NCI-H748 treated with DMSO at 0.1 percent for 48 hours (cell line): ENCODE measurements at regions not wholly inside any gene's neighbourhood (a gene's known extent, or its start where the extent isn't known, plus 50 kb on each side); places are given as distances from the start of the nearest gene placed in this dataset.

Source experiments
- DNase-seq: peaks from one replicate; lab custom pipeline; 2025; lab: John Stamatoyannopoulos, UW

DNA sequence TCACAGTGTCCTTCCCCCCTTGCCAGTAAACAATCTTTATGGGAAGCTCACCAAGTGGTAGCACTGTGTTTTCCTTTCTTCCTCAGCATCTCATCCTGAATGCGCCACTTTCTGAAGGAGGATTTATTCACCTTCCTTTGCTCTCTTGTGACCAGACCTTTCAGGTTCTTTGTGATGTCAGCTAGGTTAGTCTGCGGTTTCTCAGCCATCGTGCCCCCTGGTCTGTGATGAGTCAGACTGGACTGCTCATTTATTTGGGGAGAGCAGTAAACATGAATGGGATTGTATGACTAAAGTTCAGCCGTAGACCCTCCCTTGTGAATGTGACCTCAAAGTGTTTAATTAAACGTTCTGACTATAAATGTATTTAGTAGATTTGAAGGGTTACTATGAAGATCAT is 235.1 kb upstream of the CELF2 start:
- no peak for DNase-seq

DNA sequence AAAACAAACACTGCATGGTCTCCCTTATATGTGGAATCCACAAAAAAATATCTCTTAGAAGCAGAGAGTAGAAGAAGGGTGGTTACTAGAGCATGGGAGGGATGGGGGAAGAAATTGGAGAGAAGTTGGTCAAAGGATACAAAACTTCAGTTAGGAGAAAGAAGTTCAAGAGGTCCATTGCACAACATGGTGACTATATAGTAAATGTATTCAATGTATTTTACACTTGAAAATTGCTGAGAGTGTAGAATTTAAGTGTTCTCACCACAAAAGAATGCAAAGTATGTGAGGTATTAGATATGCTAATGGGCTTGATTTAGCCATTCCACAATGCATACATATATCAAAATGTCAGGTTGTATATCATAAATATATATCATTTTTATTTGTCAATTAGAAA is 232.0 kb upstream of the CELF2 start:
- no peak for DNase-seq

DNA sequence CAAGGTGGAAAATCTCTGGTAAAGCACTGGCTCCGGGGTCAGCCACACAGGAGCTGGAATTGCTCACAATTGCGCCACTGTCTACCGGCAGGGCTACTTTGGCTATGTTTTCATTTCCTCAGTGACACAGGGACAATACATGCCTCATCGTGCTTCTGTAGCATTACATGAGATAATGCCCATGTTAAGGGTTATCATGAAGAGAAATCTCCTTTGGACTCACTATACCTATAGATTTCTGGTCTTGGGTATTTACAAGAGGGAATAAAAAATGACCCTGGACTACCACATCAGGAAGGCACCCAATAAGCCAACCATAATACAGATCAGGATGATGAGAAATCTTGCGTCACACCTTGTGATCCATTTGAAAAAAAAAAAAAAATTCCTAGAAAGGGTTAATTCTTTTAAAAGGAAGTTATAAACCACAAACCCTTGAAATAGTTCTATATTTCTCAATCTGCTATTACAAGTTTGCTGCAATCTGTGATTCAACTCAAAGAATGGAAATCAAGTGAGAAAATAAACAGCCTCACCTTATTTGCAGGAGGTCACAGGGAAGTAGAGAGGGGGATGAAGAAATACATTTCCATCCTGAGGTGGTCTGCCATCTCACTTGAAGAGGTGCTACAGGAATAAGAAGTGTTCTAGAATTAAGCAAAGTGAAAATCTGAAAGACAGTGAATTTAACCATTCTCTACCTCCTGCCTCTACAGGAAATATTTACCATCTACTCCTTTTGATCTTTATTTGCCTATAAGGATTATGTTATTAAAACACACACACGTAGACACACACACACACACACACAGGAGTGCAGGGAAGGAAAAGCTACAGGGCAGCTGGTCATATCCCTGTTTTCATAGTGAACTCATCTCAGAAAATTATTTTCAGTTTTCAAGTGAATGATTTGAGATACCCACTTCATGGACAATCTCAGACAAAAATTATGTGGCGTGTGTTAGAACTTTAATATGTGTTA is 231.3 kb upstream of the CELF2 start:
- no peak for DNase-seq

DNA sequence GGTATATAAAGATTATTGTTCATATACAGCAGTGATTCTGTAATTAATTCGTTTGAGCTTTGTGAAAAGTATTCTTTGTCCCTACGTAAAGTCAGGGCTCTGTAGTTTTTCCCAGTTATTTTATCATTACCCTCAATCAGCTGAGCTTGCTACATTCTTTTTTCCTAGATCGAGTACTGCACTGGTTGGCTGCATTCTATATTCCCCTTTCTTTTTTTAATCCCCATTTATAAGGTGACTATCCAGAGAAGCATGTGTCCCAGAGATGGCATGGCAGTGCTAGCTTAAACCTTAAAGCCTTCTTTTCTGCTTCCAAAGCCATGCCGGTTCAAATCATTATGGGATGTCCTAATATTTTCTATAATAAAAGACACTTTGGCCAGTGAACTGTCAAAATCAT is 230.1 kb upstream of the CELF2 start:
- no peak for DNase-seq

DNA sequence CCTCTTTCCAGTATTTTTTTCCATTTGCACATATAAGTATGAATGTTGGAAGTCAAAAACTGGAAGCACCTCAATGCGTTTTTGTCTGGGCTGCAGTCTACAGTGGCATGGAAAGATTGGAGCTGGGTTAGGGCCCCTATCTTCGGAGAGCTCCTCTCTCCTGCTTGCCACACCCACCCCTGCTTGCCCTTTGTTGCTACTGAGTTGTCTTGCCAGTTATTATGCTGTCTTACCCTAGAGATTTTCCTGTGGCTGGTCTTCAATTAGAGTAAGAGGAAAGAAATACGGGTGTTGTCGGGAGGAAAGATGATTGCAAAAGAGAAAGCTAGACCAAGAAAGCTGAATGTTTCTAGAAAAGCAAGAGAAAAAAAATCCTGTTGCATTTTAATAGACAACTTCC is 228.9 kb upstream of the CELF2 start:
- DNase-seq = no peak

DNA sequence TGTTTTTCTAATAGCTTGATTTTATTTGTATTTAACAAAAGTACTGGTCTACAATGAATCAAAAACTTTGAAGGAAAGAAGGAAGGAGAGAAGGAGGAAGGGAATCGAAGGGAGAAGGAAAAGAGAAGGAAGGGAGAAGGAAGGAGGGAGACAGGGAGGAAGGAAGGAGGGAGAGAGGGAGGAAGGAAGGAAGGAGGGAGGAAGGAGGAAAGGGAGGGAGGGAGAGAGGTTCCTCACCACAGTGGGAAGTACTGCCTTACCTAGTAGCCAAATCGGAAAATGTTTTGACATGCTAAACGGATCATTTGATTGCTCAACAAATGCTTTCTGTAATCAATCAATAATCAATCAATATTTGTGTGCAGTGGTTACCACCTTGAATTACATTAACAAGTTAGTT is 225.8 kb upstream of the CELF2 start:
- DNase-seq = no peak

DNA sequence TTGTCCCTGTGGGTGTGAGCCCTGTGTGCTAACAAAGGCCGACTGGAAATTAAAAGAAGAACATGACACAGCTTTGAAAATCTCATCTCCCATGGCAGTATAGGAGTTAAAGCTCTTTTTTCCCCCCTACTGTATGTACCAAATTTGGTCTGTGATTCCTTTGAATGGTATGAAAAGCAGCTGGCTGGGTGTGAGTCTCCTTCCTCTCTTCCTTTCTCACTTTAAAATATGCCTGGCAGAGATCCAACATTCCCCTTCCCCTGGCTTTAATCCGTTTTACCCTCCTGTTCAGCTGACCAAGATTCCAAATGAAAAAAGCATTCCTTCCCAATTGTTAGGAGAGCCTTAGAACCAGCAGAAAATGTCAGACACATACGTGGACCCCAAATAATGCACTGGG is 225.0 kb upstream of the CELF2 start:
- DNase-seq = no peak

DNA sequence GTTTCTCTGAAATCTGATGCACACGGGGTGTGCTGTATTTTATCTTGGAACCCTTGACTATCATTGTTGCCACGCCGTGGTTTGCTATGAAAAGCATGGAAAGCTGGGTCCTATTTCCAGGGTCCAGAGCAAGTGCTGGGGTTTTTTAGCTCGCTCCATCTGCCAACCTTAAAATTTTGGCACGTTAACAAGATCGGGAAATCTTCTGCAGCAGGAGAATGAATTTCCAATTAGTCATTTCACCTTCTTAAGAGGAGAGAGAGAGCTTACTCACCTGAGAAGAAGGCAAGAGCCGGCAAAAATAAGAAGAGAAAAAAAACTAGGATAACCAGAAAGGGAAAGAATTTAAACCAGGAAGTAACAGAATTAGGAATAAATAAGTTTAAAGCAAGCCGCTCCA is 223.6 kb upstream of the CELF2 start:
- no peak for DNase-seq

DNA sequence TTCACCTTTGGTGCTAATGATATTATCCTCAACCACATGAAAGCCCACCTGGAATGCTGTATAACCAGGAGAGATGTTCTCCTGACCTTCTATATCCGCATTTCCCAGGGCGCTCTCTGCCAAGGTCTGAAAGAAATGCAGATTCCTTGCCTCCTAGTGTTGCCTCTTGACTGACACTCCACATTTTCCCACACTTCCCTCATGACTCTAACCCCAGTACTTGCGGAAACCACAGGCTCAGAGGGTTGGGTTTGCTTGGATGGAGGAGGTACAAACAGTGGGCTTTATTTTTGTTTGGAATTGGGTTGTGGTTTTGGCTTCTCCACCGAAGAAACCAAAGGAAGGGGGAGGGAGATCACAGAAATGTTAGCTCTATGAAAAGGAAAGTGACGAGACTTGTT is 222.9 kb upstream of the CELF2 start:
- DNase-seq = no peak

DNA sequence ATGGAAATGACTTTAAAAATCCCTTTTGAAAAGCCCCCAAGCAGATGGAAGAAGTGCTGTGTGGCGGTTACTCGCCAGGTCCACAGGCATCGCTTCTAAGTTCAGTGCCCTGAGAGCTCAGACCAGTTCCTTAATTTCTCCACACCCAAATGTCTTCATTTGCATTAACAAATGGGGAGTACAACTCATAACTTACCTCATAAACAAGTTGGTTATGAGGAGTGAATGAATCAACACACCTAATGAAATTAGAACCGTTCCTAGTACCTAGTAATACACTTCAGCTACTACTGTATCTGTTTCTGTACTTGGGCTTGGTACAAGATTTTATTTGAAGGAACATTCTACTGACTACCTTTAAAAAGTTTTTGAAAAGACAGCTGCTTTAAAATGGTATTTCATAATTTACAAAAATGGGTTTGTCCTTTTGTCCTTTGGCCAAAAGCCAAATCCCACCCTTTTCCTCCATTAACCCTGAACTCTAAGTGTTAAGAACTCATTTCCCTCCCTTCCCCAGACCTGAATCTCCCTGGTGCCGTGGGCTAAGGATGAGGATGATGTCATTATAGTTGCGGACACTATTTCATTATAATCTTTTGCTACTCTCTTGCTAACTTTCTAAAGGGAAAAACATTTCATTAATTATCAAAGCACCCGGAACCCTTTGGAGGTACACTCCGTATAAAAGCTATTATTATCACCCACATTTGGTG is 221.5 kb upstream of the CELF2 start:
- DNase-seq = no peak

DNA sequence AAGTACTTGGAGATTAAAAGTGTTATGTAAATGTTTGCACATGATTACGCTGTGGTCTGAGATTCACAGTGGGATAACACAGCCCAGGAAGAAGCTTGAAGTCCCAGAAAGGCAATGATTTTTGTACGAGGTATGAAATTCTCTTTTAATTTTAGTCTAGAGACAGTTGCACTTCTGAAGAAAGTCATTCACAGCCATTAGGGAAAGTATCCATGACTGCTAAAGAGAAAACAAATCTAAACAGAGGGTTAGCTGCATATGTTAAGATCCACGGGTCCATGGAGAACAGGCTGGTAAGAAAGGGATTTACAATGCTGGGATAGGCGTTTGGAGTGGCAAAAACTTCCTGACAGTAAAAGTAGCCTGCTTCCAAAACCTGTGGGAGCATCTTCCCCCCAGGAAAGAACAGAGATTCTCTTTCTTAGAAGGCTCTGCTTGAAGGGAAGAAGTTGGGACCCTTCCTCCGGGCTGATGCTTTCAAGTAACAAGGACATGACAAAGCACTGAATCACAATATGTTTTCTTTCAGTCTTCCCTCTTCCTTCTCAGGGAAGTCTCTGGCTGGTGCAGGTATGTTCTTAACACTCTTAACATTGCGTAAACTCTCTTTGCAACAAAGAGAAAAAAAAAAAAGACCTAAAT is 220.8 kb upstream of the CELF2 start:
- DNase-seq = no peak

DNA sequence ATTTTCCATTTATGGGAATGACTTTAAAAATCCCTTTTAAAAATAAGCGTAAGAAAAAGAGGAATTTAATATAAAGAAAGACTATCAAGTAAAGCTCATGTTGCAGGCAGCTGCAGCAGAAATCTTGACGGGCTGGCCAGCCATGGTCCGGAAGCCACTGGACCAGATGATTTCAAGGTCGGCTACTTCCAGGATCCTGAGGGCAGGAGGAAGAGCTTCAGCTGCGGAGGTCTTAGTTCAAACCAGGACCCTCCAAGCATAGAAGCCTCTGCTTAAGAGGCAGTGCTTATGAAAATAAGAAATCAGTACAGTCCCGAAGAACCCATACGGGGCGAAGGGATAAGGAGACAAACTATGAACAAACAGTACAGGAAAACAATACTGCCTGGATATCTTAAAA is 220.2 kb upstream of the CELF2 start:
- DNase-seq = no peak

DNA sequence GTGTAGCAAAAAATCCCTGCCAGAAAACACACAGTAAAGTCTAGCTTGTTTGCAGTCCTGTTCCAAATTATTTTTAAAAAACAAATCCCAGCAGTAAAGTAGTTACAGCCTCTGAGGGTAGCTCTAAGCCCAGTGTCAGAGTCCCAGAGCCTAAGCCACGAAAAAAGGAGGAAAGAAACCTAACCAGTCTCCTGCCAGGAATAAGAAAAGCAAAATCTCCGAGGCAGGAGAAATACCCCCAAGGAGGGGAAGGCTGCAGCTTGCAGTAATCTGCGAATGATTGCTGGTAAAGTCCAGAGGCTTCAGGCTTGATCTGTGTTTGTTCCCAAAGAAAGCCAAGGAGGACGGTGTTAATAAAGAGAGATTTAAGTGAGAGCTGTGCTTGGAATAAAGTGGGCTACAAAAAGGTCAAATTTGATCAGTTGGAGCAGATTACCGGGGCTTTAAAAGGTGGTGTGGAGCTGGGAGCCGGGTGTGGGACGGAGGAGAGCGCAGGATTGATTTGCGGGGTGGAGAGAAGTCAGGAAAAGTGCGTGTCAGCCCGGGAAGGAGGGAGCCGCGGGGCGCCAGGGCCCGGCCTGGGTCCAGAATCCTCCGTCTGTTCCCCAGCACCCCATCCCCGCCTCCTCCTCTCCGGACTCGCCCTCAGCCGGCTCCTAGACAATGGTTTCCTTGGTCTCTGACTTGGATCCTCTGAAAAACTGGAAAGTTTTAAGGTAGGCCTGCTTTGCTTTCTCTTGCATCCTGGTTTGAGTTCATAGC is 219.4 kb upstream of the CELF2 start:
- DNase-seq = no peak

DNA sequence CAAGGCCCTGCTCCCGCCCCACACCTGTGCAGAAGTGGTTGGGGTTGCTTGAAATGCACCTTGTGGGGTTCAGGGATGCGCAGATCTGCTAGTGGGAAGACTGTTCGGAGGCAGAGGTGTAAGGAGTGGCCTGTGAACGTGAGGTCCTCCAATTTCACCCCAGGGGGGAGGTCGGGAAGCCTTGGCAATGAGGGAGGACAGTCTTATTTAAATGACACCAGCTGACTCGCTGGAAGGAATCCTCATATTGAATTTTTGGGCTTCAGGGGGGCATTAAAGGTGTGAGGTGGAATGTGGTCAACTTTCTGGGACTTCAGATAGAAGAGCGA is 218.8 kb upstream of the CELF2 start:
- no peak for DNase-seq

DNA sequence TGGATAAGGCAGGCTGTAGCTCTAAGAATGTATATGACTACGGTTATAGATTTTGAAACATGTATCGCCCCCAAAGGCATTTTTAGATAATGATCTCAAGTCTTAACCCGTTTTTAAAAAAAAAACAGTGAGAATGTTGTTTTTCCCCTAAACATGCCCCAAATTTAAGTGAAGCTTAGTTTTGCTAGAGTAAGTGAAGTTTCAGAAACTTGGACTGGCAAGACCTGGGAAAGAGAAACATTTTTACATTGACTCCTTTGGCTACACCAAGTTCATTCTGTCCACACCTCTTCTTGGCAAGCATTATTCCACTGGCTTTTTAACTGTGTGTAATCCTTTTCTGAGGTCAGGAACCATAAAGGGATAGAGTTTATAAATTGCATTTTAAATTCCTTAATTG is 216.7 kb upstream of the CELF2 start:
- no peak for DNase-seq

DNA sequence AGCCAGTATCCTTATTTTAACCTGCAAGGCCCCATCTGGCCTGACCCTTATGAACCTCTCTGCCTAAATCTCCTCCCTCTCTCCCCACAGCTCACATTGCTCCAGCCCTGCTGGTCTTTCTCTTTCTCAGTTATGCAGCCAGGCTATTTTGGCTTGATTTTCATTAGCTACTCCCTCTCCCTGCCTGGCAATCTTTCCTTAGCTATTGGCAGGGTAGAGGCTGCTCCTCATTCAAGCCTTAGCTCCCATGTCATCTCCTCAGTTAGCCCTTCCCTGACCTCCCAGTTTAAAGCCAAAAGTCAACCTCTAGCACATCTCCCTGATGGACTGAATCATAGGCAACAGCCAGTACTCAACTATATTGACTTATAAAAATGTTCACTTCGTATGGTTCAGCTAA is 214.4 kb upstream of the CELF2 start:
- no peak for DNase-seq

DNA sequence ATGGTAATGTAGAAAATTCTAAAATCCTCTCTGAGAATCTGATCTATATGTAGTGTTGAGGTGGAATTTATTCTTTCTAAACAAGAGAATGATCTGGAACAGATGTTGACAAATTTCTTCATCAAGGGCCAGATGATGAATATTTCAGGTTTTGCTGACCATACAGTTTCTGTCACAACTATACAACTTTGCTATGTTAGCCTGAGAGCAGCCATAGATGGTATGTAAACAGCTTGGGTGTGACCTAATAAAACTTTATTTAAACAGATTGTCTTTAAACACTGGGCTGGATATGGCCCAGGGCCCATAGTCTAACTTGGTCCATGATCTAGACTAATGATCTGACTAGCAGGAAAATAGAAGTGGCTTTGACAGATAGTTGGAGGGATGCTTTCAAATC is 213.6 kb upstream of the CELF2 start:
- no peak for DNase-seq

DNA sequence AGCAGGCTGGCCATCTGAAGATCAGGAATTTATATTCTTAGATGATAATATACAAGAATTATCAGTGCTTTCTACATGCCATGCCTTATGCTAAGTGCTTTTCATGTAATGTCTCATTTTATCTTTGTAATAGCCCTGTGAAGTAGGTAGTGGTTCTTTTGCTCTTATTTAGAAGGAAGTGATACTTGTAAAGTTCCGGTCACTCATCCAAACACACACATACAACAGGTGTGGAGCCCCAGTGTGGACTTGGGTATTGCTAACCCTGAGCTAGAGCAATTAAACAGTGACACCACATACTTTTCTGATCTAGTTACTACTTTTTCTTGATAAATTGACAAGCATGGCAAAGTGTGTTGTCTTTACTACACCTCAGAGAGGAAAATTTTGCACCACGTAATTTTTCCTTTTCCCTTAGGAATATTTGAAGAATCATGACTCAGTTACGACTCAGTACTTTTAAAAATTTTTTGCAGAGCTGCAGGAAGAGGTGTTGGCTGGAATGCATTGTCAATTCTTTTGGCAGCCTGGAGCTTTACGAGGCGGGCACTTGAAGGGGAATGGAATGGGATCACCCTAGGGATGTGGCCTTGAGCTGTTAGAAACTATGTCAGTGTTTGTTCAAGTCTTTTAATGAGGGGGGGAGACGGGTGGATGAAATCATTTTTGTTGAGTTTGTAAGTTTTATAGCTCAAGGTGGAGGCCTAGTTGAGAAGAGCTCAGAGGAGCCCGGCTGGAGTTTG is 212.5 kb upstream of the CELF2 start:
- no peak for DNase-seq

DNA sequence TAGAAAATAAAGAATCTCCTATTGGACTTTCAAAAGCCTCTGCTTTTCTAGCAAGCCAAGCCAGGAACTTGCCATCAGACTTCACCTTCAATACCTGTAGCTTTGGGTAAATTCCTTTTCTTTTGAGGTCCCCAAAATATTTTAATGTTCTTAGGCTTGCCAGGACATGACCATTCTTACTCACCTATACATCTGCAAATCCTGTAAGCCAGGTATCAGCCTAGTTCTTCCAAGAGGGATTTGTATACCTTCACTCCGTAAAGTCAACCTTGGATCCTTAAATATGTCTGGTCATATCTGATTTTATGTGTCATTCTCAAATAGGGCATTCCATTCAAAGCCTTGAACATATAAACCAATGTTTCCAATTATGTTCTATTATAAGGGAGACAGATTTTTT is 210.6 kb upstream of the CELF2 start:
- no peak for DNase-seq

DNA sequence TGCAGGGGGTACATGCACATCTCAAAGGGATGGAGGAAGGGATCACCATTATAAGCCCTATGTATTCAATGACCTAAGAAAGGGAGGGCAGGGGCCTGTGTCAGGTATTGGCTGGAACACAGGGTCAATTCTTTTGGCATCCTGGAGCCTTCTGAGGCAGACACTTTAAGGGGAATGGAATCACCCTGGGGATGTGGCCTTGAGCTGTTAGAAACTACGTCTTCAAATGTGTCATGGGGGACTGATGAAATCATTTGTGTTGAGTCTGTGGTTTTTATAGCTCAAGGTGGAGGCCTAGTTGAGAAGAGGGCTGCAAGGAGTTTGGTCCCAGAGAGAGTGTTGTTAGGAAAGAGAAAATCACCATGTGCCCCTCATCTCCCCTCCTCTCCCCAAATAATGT is 206.1 kb upstream of the CELF2 start:
- DNase-seq = no peak

DNA sequence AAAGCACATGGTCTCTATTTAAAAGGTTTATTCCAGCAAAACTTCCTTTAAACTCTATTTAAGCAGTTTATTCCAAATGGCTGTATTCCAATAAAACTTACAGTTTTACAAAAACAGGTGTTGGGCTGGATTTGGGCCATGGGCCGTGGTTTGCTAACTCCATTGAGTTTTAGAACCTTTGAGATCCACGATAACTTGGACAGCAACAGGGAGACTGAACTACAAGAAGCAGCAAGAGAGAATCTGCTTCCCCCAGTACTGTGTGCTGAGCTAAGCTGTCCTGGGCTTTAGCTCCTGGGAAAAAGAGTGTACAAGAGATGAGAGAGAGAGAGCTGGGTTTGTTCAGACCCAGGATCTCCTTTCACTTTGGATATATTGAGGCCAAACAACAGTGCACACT is 204.0 kb upstream of the CELF2 start:
- no peak for DNase-seq

DNA sequence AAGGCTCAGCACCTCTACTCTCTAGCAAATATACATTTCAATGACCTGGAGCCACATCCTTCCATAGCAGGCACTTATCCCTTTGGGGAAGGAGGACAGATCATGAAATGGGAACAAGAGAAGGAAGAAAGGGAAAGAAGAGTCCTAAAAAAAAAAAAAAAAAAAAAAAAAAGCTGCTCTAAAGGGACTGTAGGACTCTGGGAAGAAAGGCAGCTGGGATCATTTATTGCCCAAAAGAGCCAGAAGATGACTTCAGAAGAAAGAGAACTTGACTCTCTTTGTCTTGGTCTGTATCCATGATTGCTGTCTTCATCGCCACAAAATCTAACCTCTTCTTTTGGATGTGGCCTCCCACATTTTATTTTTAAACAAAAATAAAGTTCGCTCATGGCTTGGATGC is 203.6 kb upstream of the CELF2 start:
- no peak for DNase-seq
